Activated CD8-positive, alpha-beta memory T cell treated with anti-CD3 and anti-CD28 coated beads, Interleukin-2, amount 50 U/mL, for 48 hours (primary cell): ENCODE measurements at regions not wholly inside any gene's neighbourhood (a gene's known extent, or its start where the extent isn't known, plus 50 kb on each side); places are given as distances from the start of the nearest gene placed in this dataset.

ENCODE experiments used
- DNase-seq: peaks from one replicate; pipeline ENCODE4 v3.0.0-alpha.2; 2020

GRCh38 chr11:26202754-26203153, 129.2 kb upstream of the ANO3 start:
- no peak for DNase-seq

- DNase-seq: no peak
These were observed 127.8 kb upstream of the ANO3 start for GRCh38 chr11:26204101-26204500.

GRCh38 chr11:26204839-26205238, 127.1 kb upstream of the ANO3 start:
- DNase-seq: no peak

- no peak for DNase-seq
These were observed 112.5 kb upstream of the ANO3 start for GRCh38 chr11:26219183-26220117.

GRCh38 chr11:26225646-26226045, 106.3 kb upstream of the ANO3 start:
- no peak for DNase-seq

GRCh38 chr11:26227301-26227746, 104.6 kb upstream of the ANO3 start:
- DNase-seq: no peak

GRCh38 chr11:26227883-26228502, 103.9 kb upstream of the ANO3 start:
- no peak for DNase-seq

GRCh38 chr11:26228778-26229177, 103.2 kb upstream of the ANO3 start:
- no peak for DNase-seq

- no peak for DNase-seq
These were observed 102.7 kb upstream of the ANO3 start for GRCh38 chr11:26229257-26229656.

GRCh38 chr11:26229981-26230380, 101.9 kb upstream of the ANO3 start:
- no peak for DNase-seq

GRCh38 chr11:26231252-26231661, 100.7 kb upstream of the ANO3 start:
- DNase-seq: no peak

- no peak for DNase-seq
These were observed 97.5 kb upstream of the ANO3 start for GRCh38 chr11:26234451-26234850.

GRCh38 chr11:26243426-26243825, 88.5 kb upstream of the ANO3 start:
- no peak for DNase-seq

GRCh38 chr11:26244207-26244606, 87.7 kb upstream of the ANO3 start:
- no peak for DNase-seq

GRCh38 chr11:26245046-26245445, 86.9 kb upstream of the ANO3 start:
- DNase-seq: no peak

- no peak for DNase-seq
These were observed 84.6 kb upstream of the ANO3 start for GRCh38 chr11:26247340-26247739.

GRCh38 chr11:26248661-26249060, 83.3 kb upstream of the ANO3 start:
- DNase-seq: no peak

- no peak for DNase-seq
These were observed 77.6 kb upstream of the ANO3 start for GRCh38 chr11:26254378-26254777.

GRCh38 chr11:26263769-26264168, 68.2 kb upstream of the ANO3 start:
- DNase-seq: no peak

GRCh38 chr11:26264266-26264665, 67.7 kb upstream of the ANO3 start:
- DNase-seq: no peak

GRCh38 chr11:26268980-26269660, 62.8 kb upstream of the ANO3 start:
- no peak for DNase-seq

- no peak for DNase-seq
These were observed 60.3 kb upstream of the ANO3 start for GRCh38 chr11:26271666-26272065.

- peak; percentile 53 for DNase-seq
These were observed 55.0 kb upstream of the ANO3 start for GRCh38 chr11:26276798-26277424.
